Lower leg skin (tissue), 3 donors: ENCODE measurements at regions not wholly inside any gene's neighbourhood (a gene's known extent, or its start where the extent isn't known, plus 50 kb on each side); places are given as distances from the start of the nearest gene placed in this dataset.

Experiments used
- CTCF ChIP-seq, 3 donors: fragments of 450-650 bp; IDR thresholded peaks; one replicate each; pipeline ENCODE4 v1.5.1; 2016; ENCODE audit warnings: antibody characterized with exemption in 3 of 3, mild to moderate bottlenecking in 3 of 3, moderate library complexity in 2 of 3
- POLR2A ChIP-seq, 2 donors: fragments of 450-650 bp; IDR thresholded peaks; one replicate each; pipeline ENCODE4 v1.6.1; 2016 to 2017; ENCODE audit warnings: antibody characterized with exemption in 2 of 2, mild to moderate bottlenecking in 1 of 2, moderate library complexity in 1 of 2

- TF ChIP-seq CTCF (IDR thresholded peaks at IDR 0.05) = no peak
- no peak for TF ChIP-seq POLR2A (IDR thresholded peaks at IDR 0.05)
Observed at GRCh38 chr3:73235768-73236167, 174.3 kb downstream of the EBLN2 start.
